ENCODE measurements at regions not wholly inside any gene's neighbourhood (a gene's known extent, or its start where the extent isn't known, plus 50 kb on each side); places are given as distances from the start of the nearest gene placed in this dataset.

DNA sequence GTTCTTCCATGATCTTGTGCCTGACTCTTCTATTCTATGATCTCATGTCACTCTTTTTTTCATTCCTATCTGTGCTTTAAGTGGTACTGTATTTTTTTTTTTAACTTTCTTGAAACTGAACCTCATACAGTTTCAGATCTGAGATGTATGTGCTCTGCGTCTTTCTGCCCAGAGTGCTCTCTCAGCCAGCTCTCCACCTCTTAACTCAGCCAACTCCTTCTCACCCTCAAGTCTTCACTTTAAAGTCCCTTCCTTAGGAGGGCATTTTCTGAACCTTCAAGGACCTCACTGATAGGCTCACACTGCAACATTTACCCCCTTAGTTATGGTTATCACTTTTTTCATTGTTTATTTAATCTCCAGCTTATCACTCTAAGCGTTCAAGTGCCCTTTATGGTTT is 158.7 kb downstream of the IRS2 start:
- Histone ChIP-seq H3K36me3 (ENCODE audit: control insufficient read depth in 2 of 2, insufficient read depth in 1 of 2, low read length in 2 of 2) (no peaks in the 10 kb centered on the region), H3K4me1 (ENCODE audit: control insufficient read depth, insufficient read depth, low read length) (no peaks in the 10 kb centered on the region), H3K4me3 (ENCODE audit: low read depth, low read length) (no peak overlapping the region), H3K27ac (ENCODE audit: extremely low read depth, low read depth, low read length) (no peak overlapping the region), H3K9me3 (ENCODE audit: control insufficient read depth, insufficient read depth, low read depth, low read length) (no peaks in the 10 kb centered on the region)
- ChIA-PET CTCF (interaction anchor here (0.6 kb wide), 2 partner anchors 16 to 17 kb away, joined by 3 to 4 read pairs; no protein-coding TSS in a partner anchor), POLR2A (no interaction called here)
- TF ChIP-seq ZNF621 (tag by site-specific recombination; IDR thresholded peaks at IDR 0.05): no peak
- no peak for TF ChIP-seq ZFP3 (tag by site-specific recombination; IDR thresholded peaks at IDR 0.05; ENCODE audit: low read depth)
- no peak for TF ChIP-seq FEZF1 (tag by site-specific recombination; IDR thresholded peaks at IDR 0.05)
- TF ChIP-seq GLIS1 (tag by site-specific recombination; IDR thresholded peaks at IDR 0.05): no peak
- no peak for TF ChIP-seq ZNF169 (tag by site-specific recombination; IDR thresholded peaks at IDR 0.05)
- TF ChIP-seq MZF1 (tag by site-specific recombination; IDR thresholded peaks at IDR 0.05; ENCODE audit: borderline replicate concordance): no peak
- TF ChIP-seq SETDB1 (IDR thresholded peaks at IDR 0.05; ENCODE audit: insufficient read length, low read length): no peak
- no peak for TF ChIP-seq HOXA7 (CRISPR knock-in tag; IDR thresholded peaks at IDR 0.05; ENCODE audit: borderline replicate concordance)
- TF ChIP-seq ZNF571 (tag by site-specific recombination; IDR thresholded peaks at IDR 0.05): no peak
- TF ChIP-seq ZNF544 (tag by site-specific recombination; IDR thresholded peaks at IDR 0.05): no peak
- TF ChIP-seq, protein P1, sequence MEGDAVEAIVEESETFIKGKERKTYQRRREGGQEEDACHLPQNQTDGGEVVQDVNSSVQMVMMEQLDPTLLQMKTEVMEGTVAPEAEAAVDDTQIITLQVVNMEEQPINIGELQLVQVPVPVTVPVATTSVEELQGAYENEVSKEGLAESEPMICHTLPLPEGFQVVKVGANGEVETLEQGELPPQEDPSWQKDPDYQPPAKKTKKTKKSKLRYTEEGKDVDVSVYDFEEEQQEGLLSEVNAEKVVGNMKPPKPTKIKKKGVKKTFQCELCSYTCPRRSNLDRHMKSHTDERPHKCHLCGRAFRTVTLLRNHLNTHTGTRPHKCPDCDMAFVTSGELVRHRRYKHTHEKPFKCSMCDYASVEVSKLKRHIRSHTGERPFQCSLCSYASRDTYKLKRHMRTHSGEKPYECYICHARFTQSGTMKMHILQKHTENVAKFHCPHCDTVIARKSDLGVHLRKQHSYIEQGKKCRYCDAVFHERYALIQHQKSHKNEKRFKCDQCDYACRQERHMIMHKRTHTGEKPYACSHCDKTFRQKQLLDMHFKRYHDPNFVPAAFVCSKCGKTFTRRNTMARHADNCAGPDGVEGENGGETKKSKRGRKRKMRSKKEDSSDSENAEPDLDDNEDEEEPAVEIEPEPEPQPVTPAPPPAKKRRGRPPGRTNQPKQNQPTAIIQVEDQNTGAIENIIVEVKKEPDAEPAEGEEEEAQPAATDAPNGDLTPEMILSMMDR (tag by site-specific recombination; IDR thresholded peaks at IDR 0.05): no peak
- TF ChIP-seq ZFHX2 (tag by site-specific recombination; conservative IDR thresholded peaks at IDR 0.05): no peak
- TF ChIP-seq, protein P2, sequence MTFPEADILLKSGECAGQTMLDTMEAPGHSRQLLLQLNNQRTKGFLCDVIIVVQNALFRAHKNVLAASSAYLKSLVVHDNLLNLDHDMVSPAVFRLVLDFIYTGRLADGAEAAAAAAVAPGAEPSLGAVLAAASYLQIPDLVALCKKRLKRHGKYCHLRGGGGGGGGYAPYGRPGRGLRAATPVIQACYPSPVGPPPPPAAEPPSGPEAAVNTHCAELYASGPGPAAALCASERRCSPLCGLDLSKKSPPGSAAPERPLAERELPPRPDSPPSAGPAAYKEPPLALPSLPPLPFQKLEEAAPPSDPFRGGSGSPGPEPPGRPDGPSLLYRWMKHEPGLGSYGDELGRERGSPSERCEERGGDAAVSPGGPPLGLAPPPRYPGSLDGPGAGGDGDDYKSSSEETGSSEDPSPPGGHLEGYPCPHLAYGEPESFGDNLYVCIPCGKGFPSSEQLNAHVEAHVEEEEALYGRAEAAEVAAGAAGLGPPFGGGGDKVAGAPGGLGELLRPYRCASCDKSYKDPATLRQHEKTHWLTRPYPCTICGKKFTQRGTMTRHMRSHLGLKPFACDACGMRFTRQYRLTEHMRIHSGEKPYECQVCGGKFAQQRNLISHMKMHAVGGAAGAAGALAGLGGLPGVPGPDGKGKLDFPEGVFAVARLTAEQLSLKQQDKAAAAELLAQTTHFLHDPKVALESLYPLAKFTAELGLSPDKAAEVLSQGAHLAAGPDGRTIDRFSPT (tag by site-specific recombination; IDR thresholded peaks at IDR 0.05): no peak
- TF ChIP-seq, protein P3, sequence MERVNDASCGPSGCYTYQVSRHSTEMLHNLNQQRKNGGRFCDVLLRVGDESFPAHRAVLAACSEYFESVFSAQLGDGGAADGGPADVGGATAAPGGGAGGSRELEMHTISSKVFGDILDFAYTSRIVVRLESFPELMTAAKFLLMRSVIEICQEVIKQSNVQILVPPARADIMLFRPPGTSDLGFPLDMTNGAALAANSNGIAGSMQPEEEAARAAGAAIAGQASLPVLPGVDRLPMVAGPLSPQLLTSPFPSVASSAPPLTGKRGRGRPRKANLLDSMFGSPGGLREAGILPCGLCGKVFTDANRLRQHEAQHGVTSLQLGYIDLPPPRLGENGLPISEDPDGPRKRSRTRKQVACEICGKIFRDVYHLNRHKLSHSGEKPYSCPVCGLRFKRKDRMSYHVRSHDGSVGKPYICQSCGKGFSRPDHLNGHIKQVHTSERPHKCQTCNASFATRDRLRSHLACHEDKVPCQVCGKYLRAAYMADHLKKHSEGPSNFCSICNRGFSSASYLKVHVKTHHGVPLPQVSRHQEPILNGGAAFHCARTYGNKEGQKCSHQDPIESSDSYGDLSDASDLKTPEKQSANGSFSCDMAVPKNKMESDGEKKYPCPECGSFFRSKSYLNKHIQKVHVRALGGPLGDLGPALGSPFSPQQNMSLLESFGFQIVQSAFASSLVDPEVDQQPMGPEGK (tag by site-specific recombination; IDR thresholded peaks at IDR 0.05): no peak
- TF ChIP-seq ZNF768 (tag by site-specific recombination; IDR thresholded peaks at IDR 0.05): no peak
- TF ChIP-seq ZNF560 (tag by site-specific recombination; IDR thresholded peaks at IDR 0.05; ENCODE audit: borderline replicate concordance): no peak
- TF ChIP-seq ZNF792 (tag by site-specific recombination; IDR thresholded peaks at IDR 0.05): no peak
- TF ChIP-seq GFI1B (tag by site-specific recombination; IDR thresholded peaks at IDR 0.05): no peak

DNA sequence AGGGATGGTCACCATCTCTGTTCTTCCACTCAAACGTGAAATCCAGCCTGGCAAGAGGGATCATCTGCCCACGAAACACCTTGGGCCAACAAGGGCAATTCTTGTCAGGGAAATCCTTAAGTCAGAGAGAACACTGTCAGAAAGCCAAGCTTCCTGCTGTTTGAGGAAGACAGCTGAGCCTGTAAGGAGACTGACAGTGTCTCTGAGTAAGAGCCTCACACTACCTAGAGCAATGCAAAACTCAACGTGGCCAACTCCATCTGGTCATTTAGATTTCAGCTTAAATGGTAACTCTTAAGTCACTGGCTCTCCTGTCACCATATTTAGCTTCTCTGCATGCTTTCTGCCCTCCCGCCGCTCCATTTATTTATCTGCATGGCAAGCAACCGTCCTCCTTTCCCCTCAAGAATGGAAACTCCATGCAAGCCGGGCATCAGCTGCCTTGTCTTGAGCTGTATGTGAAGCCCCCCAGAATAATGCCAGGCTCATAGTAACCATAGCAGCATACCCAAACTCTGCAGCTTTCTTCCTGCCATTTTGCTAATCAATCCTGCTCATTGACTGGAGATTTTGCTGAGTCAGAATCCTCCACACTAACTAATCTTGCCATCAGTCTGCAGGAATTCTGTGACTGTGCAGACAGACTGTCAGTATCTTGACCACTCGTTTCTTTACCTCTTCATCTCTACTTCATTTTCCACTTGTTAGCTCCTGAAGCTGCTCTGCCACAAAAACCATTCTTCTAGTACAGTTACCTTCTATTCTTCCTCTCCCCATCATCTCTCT is 159.8 kb downstream of the IRS2 start:
- H3K9me3 ChIP-seq (ENCODE audit: control insufficient read depth, insufficient read depth, low read depth, low read length): no peaks in the 10 kb centered on the region
- H3K36me3 ChIP-seq (ENCODE audit: control insufficient read depth in 2 of 2, insufficient read depth in 1 of 2, low read length in 2 of 2): no peaks in the 10 kb centered on the region
- ChIA-PET CTCF (no interaction called here), POLR2A (interaction anchor here (0.6 kb wide), 1 partner anchor 22 kb away, joined by 5 read pairs; no protein-coding TSS in a partner anchor)
- H3K4me1 ChIP-seq (ENCODE audit: control insufficient read depth, insufficient read depth, low read length): no peaks in the 10 kb centered on the region
- no peak overlapping the region for H3K4me3 ChIP-seq (ENCODE audit: low read depth, low read length)
- H3K27ac ChIP-seq (ENCODE audit: extremely low read depth, low read depth, low read length): no peak overlapping the region
- TF ChIP-seq, protein P4, sequence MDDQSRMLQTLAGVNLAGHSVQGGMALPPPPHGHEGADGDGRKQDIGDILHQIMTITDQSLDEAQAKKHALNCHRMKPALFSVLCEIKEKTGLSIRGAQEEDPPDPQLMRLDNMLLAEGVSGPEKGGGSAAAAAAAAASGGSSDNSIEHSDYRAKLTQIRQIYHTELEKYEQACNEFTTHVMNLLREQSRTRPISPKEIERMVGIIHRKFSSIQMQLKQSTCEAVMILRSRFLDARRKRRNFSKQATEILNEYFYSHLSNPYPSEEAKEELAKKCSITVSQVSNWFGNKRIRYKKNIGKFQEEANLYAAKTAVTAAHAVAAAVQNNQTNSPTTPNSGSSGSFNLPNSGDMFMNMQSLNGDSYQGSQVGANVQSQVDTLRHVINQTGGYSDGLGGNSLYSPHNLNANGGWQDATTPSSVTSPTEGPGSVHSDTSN (CRISPR knock-in tag; IDR thresholded peaks at IDR 0.05): no peak
- TF ChIP-seq ZNF266 (tag by site-specific recombination; IDR thresholded peaks at IDR 0.05; ENCODE audit: low read depth): no peak
- TF ChIP-seq ZNF777 (tag by site-specific recombination; IDR thresholded peaks at IDR 0.05; ENCODE audit: borderline replicate concordance): no peak
- no peak for TF ChIP-seq FEZF1 (tag by site-specific recombination; IDR thresholded peaks at IDR 0.05)
- TF ChIP-seq ZNF677 (tag by site-specific recombination; IDR thresholded peaks at IDR 0.05): no peak
- TF ChIP-seq, protein P5, sequence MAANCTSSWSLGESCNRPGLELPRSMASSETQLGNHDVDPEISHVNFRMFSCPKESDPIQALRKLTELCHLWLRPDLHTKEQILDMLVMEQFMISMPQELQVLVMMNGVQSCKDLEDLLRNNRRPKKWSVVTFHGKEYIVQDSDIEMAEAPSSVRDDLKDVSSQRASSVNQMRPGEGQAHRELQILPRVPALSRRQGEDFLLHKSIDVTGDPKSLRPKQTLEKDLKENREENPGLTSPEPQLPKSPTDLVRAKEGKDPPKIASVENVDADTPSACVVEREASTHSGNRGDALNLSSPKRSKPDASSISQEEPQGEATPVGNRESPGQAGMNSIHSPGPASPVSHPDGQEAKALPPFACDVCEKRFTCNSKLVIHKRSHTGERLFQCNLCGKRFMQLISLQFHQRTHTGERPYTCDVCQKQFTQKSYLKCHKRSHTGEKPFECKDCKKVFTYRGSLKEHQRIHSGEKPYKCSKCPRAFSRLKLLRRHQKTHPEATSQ (tag by site-specific recombination; IDR thresholded peaks at IDR 0.05): no peak
- no peak for TF ChIP-seq ZNF654 (tag by site-specific recombination; IDR thresholded peaks at IDR 0.05; ENCODE audit: low read depth)
- no peak for TF ChIP-seq ZNF792 (tag by site-specific recombination; IDR thresholded peaks at IDR 0.05)
- no peak for TF ChIP-seq ZXDB (tag by site-specific recombination; IDR thresholded peaks at IDR 0.05)
- no peak for TF ChIP-seq ZNF664 (tag by site-specific recombination; IDR thresholded peaks at IDR 0.05)
- TF ChIP-seq ZNF837 (tag by site-specific recombination; IDR thresholded peaks at IDR 0.05): no peak
